GM10248 (cell line): ENCODE measurements at regions not wholly inside any gene's neighbourhood (a gene's known extent, or its start where the extent isn't known, plus 50 kb on each side); places are given as distances from the start of the nearest gene placed in this dataset.

Source experiments
- CTCF ChIA-PET: fragments of 300-600 bp; sonication (Branson Sonifier 250); formaldehyde crosslinking; extraction: SDS; loops from one replicate; lab custom pipeline; 2021; ENCODE audit warnings: antibody characterized with exemption; lab: Yijun Ruan, JAX
- POLR2A ChIA-PET: fragments of 350-650 bp; sonication (Branson Sonifier 250); formaldehyde crosslinking; extraction: SDS; loops from one replicate; lab custom pipeline; 2020; ENCODE audit warnings: antibody characterized with exemption; lab: Yijun Ruan, JAX
- DNase-seq: peaks from one replicate; pipeline ENCODE4 v3.0.0; 2012; ENCODE audit errors: extremely low spot score
- TF ChIP-seq, protein P1 (sequence below): IDR thresholded peaks from 2 replicates; pipeline ENCODE4 v1.5.1; 2012; ENCODE audit warnings: mild to moderate bottlenecking, low read depth; ENCODE audit errors: extremely low read depth, missing control alignments, control extremely low read depth

DNA sequence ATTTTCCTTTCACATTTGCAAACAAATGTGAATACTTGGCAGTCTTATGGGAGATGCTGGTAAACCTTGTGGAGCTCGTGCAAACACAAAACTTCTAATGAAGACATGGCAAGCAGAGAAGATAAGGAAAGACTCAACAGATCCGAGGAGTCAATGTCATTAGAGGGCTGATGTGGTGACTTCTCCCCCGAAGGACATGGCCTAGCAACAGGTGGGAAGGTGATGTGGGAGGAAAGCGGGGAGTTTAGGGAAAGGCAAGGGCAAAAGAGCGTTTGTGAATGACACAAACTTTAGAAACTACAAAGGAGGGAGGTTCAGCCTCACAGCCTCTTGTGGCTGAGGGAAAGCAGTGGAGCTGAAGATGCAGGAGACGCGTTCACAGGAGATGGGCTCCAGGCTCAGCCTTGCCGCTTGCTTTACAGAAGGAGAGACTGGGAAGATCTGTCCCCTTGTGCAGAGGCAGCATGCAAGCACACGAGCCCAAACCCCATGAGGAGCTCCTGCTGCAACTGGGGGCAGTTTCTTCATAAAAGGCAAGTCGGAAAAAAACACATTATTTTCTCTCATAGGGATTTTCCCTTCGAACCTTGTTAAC is 86.6 kb downstream of the SOWAHC start:
- POLR2A ChIA-PET: no interaction called here
- CTCF ChIA-PET: no interaction called here
- TF ChIP-seq, protein P1, sequence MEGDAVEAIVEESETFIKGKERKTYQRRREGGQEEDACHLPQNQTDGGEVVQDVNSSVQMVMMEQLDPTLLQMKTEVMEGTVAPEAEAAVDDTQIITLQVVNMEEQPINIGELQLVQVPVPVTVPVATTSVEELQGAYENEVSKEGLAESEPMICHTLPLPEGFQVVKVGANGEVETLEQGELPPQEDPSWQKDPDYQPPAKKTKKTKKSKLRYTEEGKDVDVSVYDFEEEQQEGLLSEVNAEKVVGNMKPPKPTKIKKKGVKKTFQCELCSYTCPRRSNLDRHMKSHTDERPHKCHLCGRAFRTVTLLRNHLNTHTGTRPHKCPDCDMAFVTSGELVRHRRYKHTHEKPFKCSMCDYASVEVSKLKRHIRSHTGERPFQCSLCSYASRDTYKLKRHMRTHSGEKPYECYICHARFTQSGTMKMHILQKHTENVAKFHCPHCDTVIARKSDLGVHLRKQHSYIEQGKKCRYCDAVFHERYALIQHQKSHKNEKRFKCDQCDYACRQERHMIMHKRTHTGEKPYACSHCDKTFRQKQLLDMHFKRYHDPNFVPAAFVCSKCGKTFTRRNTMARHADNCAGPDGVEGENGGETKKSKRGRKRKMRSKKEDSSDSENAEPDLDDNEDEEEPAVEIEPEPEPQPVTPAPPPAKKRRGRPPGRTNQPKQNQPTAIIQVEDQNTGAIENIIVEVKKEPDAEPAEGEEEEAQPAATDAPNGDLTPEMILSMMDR: no peak
- DNase-seq: no peak

DNA sequence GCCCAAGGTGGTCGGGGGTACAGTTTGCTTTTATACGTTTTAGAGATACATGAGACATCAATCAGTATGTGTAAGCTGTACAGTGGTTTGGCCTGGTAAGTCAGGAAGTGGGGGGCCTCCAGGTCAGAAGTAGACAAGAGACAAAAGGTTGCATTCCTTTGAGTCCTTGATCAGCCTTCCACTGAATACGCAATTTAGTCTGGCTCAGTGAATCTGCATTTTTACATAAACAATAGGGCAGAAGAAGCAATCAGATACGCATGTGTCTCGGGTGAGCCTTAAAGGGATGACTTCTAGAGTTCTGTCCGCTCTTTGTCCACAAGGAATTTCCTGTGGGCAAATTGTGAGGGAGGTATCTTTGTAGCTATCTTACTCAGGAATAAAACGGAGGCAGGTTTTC is 87.2 kb downstream of the SOWAHC start:
- DNase-seq: no peak
- TF ChIP-seq, protein P1: no peak
- POLR2A ChIA-PET: no interaction called here
- CTCF ChIA-PET: no interaction called here

DNA sequence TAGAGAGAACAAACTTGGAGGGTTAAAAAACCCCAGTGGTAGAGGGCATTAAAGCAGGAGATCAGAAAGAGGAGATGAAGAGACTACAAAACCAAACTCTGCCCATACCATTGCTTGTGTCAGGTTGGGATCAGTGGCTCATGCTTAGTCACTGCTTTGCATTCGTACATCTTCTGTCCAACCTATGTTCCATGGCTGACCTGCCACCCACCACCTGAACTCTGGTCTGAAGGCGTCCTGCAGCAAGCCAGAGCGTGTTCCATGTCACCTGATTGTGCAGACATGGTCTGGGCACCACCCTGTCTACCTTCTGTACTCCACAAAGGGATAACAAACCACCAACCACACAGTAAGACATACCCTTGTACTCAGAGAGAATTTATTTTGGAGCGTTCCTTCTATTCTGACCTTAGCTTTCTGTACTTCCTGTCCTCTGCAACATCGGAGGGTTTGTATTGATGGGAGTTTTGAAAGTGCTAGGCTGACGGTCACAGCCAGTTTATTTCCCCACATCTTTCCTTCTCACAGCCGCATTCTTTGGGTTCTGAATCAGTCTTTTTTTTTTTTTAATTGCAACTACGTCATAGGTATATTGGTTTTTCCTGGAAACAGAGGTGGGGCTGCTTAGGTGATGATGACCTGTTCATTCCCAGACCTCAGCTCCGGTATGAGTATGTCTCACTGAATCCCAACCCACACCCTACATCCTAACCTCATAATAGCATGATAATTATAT is 88.3 kb downstream of the SOWAHC start:
- CTCF ChIA-PET: interaction anchor here (0.7 to 2.1 kb wide), 2 partner anchors 11 to 12 kb away, joined by 3 to 5 read pairs; no protein-coding TSS in a partner anchor
- DNase-seq: no peak
- POLR2A ChIA-PET: no interaction called here
- TF ChIP-seq, protein P1: no peak

GRCh38 chr2:109703077-109703476 is 88.9 kb downstream of the SOWAHC start:
- ChIA-PET POLR2A (no interaction called here), CTCF (interaction anchor here (0.7 to 2.1 kb wide), 2 partner anchors 11 to 13 kb away, joined by 3 to 5 read pairs; no protein-coding TSS in a partner anchor)
- TF ChIP-seq, protein P1: no peak
- DNase-seq: no peak

GRCh38 chr2:109703798-109704197 is 89.6 kb downstream of the SOWAHC start:
- ChIA-PET CTCF (interaction anchor here (2.1 kb wide), 1 partner anchor 10 kb away, joined by 5 read pairs; no protein-coding TSS in a partner anchor), POLR2A (no interaction called here)
- TF ChIP-seq, protein P1: no peak
- DNase-seq: no peak

- ChIA-PET POLR2A (no interaction called here), CTCF (interaction anchor here (0.7 to 1.7 kb wide), 2 partner anchors 29 to 161 kb away, joined by 3 to 5 read pairs; no protein-coding TSS in a partner anchor)
- DNase-seq: no peak
- TF ChIP-seq, protein P1: no peak
Measured at GRCh38 chr2:109707281-109708147, 86.6 kb upstream of the RGPD5 start.
